ENCODE measurements at regions not wholly inside any gene's neighbourhood (a gene's known extent, or its start where the extent isn't known, plus 50 kb on each side); places are given as distances from the start of the nearest gene placed in this dataset.

- no peak for TF ChIP-seq CTCF (IDR thresholded peaks at IDR 0.05; ENCODE audit: insufficient read depth, low read length)
- TF ChIP-seq POLR2AphosphoS5 (IDR thresholded peaks at IDR 0.05; ENCODE audit: low read depth), result no peak
- TF ChIP-seq REST (IDR thresholded peaks at IDR 0.05; ENCODE audit: insufficient replicate concordance, low read depth), result no peak
- no peak for TF ChIP-seq GABPA (IDR thresholded peaks at IDR 0.05; ENCODE audit: low read depth)
Measured at GRCh38 chr1:117262976-117263375, 52.2 kb upstream of the VTCN1 start.

Measured in HL-60 (cell line).